Stimulated activated CD4-positive, alpha-beta T cell treated with anti-CD3 and anti-CD28 coated beads, Interleukin-4, amount 100 ng/mL, for 1 hour (primary cell): ENCODE measurements at regions not wholly inside any gene's neighbourhood (a gene's known extent, or its start where the extent isn't known, plus 50 kb on each side); places are given as distances from the start of the nearest gene placed in this dataset.

Experiments used
- DNase-seq: peaks from one replicate; pipeline ENCODE4 v3.0.0-alpha.2; 2020

DNA sequence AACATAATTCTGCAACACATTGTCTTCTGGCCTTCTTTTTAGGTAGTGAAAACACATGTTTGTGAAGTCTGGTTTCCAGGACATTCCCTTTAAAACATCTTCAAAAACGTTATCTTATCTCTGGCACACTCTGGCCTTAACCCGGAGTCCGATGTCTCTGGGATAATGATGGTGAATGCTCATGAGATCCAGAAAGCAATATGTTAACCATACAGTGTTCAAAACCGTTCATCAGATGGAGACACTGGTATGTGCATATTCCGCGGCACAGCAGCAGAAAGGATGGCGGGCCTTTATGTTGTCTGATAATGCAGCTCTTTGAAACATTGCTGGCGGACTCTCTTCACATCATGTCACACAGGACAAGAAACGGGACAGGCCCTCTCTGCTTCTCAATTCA, 605.2 kb downstream of the CCDC171 start:
- DNase-seq, result no peak

DNA sequence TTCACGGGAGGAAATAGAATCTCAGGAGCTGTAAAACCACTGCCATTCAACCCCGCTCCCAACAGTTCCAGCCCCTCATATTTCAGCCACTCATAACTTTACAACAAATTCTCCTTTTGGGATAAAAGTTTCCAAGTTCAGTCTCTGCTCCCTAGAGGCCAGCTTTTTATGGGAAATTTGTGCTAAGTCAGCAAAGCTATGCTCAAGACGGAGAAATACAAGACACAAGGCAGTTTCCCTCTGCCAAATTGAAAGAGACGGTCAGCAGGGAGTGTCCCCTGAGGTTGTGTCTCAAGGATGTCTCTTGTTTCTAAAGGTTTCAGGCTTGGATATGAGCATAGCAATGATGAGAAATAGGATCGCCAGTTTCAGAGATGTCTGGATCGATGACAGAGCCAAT, 608.6 kb downstream of the CCDC171 start:
- DNase-seq, result no peak

DNA sequence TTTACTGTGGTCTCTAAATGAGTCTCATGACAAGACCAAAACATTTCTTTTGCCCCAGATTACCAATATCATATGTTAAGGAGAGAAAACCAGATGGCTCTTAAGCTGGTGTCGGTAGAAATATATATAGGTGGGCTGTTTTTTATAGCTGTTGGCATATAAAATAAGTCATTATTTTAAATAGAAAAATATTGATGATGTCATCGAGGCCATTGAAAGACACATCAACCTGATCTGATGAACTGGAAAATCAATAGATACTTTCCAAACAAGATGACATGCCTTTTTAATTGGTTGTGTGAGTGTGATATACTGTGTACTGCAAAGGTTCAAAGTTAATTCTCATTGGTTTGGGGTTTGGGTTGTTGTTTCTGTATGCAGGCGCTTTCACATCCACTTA, 617.3 kb downstream of the CCDC171 start:
- DNase-seq, result no peak

DNA sequence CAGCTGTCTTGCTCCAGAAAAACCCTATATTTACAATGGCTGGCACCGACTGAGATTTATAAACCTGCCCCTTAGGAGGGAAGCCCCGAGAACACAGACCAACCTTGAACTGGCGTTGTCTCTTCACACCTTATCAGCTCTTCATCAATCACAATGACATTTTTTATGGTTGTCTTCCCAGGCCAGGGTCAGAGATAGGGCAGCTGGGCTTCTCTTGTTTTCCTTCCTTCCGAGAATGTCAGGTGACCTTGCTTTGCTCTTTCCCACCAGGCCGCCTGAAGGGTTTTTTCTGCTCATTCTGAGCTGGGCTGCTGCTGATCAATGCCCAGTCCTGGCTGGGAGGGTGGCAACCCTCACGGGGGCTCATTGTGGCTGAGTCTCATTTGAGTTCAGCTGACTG, 619.1 kb downstream of the CCDC171 start:
- no peak for DNase-seq

DNA sequence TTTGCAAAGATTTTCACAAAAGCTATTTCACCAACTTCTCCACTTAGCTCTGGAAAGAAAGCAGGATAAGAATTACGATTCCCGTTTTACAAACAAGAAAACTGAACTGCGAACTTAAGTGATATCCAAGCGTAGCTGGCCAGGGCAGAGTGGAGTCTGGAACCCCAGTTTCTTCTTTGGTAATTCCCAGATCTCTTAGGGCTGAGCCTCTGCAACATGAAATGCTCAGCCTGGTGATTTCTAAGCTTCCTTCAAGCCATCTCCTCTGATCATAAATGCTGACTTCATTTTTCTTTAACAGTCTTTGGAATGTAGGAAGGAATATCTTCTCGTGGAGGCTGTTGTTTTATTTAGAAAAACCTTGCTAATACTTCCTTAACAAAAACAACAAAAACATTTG, 620.0 kb downstream of the CCDC171 start:
- DNase-seq, result no peak

DNA sequence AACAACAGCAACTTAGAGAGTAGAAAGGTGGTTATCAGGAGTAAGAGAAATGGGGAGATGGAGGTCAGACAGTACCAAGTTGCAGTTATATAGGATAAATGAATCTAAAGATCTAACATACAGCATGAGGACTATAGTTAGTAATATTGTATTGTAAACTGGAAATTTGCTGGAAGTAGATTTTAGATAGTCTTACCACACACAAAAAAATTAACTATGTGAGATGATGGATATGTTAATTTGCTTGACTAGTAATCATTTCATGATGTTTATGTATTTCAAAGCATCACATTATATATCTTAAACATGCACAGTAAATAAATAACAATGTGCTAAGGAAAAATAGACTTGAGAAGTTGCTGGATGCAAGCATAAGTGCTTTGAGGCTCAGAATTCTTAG, 622.1 kb downstream of the CCDC171 start:
- no peak for DNase-seq

DNA sequence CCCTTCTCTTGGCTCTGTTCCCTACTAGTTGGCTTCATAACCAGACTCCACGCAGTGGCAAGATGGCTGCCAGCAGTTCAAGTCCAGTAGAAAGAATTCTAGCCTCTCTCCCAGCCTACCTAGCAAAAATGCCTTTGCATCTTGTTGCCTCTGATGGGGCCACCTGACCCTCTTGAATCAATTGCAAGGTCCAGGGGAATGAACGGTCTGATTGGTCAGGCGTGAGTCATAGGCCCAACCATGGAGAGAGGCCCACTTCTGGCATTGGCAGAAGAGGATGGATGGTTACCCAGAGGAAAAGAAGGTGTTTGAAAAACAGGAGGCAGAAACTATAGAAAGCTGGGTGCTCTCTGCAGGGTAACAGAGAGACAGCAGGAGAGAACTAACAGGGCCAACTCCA, 622.6 kb downstream of the CCDC171 start:
- DNase-seq, result no peak

DNA sequence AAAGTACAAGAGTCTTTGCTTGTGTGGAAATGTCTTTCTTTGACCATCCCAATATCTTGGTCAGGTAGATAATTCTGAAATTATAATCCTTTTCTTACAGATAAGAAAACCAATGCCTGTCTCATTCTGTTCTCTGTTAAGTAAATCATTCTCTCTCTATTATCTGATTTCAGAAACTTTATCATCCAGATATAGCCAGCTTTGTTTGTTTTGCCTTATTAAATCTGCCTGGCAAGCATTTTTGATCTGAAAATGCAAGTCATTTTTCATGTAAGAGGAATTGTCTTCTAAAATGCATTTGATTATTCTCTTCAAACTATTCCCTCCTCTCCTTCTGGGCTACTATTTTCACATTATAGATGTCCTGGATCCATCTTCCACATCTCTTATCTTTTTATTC, 625.5 kb downstream of the CCDC171 start:
- no peak for DNase-seq

DNA sequence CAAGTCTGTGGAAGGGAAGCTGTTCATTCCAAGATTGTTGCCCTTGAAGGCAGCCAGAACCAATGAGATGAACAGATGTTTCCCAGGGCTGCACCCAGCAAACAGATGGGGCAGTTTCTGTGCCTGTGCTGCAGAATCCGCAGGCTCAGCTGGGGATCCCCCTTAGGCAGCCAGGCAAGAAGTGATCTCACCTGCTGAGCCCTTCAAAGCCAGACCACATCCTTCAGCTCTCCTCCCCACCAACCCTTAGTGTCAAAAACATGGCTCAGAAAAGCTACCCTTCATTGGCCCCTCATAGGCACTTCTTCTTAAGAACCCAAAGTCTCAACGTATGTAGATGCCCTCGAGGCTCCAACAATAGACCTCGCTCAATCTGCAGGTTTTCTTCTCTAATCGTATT, 626.7 kb downstream of the CCDC171 start:
- DNase-seq, result no peak

DNA sequence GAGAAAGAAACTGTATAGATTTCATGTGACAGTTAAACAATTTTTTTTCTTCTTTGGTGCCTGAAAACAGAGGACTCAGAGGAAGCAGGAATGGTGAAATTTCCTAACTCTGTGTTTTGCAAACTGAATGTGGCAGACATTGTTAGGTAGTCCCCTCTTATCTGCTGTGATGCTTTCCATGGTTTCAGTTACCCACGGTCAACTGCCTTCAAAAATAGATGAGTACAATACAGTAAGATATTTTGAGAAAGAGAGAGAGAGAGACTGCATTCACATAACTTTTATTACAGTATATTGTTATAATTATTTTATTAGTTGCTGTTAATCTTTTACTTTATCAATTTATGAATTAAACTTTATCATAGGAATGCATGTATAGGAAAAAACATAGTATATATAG, 627.2 kb downstream of the CCDC171 start:
- no peak for DNase-seq

DNA sequence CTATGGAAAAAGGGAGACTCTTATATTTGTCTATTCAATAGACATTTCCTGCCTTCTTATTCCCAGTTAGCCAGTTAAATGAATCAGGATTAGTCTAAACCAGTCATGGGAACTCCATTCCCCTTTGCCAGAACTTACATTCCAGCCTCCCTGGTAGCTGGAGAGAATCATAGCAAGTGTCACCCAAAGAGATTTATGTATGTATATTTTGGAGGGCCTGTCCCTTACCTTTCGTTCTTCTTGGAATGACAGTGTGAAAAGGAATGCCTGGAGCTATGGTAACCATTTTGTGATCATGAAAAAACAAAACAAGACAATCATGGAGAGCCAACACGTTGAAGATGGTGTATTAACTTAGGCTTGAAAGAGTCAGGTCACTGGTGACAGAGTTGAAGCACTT, 627.7 kb downstream of the CCDC171 start:
- DNase-seq, result no peak

DNA sequence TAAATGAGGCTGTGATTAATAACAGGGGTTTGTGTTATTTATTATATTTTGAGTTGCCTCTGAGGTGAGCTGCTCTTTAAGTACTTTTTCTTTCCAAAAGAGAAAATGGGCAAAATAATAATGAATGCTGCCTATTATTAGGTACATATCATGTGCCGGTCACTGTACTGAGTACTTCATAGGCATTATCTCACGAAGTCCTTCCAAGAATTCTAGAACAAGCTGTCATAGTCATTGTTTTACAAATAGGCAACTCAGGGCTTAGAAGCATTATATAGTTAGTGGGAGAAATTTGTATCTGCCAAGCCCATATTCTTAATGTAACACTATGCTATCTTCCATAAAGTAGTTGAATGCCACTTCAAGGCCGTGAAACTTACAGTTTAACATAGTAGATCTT, 628.7 kb downstream of the CCDC171 start:
- DNase-seq, result no peak

DNA sequence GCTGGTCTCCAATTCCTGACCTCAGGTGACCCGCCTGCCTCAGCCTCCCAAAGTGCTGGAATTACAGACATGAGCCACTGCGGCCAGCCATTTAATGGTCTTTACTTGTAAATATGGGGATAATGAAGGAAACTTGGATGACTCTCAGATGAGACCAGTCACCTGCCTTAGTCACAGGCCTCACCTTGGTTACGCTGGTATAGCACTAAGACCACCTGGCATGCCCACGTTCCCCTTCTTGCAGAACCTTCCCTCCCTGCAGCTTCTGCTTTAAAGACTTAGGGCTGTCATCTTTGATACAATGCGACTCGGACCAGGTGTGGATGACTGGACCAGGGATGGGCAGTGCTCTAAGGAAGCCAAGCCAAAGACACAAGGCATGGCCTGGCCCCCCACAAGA, 629.9 kb downstream of the CCDC171 start:
- no peak for DNase-seq

DNA sequence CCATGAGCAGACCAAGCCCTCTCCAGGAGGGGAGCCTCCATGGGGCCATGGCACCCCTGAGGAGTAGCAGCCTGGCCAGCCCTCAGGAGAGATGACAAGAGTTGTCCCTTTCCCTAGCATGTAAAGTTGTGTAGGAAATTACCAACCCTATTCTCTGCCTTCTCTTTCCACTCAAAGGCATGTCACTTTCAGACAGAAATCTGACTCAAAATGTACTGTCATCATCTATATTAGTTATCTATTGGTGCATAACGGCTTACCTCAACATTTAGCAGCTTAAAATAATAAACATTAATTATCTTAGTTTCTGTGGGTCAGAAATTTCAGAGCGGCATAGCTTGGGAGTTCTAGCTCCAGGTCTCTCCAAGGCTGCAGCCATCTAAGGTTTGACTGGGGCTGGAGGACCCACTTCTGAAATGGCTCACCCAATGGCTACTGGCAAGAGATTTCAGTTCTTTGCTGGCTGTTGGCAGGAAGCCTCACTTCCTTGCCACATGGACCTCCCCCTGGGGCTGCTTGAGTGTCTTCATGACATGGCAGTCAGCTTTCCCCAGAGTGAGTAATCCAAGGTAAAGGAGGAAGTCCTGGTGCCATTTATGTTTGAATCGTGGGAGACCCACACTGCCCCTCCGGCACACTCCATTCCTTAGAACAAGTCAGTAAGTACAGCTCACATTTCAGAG, 632.3 kb downstream of the CCDC171 start:
- no peak for DNase-seq

DNA sequence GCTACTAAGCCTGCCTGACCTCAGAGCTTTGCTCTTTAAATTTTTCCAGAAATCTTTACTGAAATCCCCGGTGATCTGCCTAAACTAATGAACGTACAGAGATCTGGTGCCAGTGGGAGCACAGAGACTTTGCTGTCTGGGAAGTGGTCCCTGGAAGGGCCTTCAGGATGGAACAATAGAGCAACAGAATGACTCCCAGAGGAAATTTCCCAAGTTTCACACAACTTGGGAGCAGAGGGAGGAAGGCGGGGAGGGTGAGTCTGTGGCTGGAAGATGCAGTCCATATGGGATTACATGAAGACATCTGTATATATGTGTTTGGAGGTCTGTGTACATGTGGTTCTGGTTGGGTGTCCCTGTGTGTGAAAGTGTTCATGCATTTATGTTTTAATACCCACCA, 638.3 kb downstream of the CCDC171 start:
- DNase-seq, result no peak

DNA sequence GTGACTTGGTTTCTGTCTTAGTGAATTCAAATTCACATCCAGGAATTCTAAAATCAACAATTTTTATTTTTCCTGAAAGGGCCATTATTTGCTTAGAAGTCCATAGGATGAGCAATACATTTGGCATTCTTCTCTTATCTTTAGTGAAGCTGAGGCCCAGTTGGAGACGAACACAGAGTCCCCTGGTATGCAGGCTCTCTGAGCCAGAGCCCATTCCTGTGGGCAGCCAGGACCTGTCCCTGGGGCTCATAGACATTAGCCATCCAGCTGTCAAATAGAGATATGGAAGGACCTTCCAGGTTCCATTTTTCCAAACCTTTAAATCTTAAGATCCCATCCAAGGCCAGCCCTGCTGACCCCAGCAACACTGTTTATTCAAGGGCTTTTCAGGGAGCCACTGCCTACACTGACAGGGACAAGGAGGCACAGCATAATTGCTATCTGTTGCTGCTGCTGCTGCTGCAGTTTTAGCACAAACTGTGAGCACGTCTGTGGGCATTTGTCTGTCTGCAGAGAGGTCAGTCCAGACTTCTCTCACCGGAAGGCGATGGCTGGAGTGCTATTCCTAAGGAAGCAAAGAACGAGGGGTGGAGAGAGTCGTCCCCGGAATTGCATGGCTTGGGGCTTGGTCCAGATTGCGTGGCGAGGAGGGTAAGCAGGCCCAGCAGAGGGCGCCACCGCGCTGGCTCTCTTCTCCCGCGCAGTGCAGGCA, 639.0 kb downstream of the CCDC171 start:
- DNase-seq, result peak; percentile 14

DNA sequence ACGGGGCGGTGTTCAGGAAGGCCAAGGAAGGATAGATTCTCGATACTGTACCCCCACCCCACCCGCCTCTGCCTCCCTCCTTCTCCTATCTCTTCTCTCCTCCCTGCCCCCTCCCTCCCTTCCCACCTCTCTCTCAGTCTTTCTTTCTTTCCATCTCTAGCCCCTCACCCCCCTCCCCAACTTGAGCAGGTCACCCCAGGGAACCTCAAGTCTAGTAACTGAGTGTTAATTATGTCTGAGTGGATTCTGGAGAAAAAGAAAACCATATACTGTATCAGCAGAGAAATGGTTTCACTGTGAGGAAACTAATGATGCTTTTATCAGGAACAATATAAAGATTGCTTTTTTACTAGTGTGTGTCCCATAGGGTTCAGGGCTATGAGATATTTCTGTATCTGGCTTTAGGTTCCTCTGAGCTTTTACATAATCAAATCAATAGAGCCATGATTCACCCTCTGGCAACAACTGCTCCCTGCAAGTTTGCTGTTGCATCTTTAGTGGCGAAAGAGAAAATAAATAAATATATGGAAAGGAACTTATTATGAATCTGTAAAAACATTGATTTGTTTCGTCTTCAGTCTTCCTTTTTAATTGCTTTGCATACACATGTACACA, 639.7 kb downstream of the CCDC171 start:
- no peak for DNase-seq

DNA sequence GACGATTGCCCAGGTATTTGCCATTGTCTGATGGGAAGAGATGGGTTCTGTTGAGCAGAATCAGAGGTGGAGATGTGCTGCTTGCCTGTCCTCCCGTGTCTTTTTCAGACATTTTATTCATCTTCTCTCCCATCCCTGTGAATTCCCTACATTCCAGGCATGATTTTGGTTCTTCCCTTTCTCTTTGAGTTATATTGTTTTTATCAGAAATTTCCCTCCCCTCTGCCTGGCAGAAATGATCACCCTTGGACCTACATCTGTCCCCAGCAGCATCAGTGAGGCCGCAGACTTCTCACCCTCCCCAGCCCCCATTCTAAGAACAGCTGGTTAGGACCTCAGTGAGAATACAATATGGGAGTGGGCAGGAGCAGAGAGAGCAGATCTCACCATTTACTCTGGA, 640.2 kb downstream of the CCDC171 start:
- no peak for DNase-seq

DNA sequence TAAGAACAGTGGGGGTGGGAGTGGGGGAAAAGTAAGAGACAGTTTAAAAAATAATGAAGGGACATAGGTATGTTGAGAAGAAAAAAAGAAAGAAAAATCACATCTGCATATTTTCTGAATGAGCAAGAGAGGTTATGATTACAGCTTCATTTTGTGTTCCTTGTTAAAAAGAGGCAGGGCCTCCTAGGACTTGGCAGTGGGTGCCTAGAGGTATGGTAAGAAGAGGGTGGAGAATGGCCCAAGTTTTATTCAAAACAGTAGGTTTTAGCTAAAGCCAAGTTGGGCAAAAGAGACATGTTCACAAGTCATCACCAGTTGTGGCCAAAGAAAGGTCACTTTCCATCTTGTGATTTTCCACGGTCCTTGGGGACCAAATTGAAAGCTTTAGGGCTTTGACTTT, 643.4 kb downstream of the CCDC171 start:
- no peak for DNase-seq

DNA sequence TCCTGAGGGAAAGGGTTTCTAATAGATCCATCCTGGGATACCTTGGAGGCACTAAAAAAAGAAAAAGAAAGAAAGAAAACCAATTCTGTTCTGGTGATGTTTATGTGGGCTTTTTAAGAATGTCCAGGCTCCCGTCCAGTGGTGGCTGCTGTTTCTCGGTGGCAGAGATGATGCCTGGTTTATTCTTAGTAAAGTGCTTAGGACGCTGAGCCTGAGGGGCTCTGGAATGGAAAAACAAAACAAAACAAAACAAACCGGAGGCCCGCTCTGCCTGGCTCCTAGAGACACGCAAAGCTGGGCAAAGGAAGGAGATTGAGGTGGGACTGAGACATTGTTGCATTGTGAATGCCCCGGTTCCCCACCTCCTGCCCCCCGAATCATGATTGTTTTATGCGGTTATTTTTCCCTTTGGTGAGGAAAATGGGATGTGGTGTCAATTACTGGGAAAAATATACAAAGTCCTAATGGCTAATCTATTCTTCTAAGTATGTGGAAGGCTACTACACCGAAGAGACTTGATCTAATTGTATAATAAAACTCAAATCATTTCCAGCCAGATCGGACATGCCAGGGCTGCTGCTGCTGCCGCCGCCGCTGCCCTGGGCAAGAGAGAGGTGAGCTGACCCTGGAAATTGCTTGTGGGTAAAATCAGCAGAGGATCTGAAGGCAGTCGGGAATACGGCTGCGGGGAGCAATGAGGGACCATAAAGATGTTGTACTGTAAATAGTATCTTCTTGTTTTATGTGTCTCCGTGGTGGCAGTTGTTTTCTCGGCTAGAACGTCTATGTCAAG, 644.9 kb downstream of the CCDC171 start:
- no peak for DNase-seq

DNA sequence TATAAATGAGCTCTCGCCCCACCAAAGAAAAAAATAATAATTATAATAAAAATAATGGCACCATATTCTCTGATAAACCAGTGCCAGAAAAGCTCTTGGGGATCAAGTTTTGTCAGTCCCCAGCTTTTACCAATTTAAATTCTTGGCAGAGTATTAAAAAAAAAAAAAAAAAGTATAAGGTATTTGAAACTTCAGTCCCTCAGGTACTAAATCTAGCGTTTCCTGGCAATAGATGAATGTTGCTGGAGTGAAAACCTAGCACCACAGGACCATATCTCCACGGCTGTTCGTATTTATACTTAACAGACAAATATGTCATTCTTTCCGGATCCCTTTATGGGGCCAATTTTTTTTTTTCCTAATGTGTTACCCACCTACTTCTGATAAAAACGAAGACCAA, 646.2 kb downstream of the CCDC171 start:
- DNase-seq, result no peak

DNA sequence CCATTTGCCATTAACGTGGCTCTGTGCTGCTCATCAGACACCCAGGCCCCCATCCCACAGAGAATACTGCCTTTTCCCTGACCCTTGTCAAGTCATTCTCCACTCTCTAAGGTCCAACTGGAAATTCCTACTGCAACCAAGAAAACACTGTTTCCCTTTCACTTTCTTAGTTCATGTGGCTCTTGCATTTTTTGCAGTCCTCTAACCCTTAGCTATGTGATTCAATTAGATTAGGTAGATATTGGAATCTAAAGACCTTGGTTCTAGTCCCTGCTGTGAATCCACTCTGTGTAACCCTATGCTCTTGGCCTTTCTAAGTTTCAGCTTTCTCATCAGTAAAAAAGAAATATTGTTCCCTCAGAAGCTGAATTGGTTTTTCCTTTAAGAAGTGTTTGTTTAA, 649.4 kb downstream of the CCDC171 start:
- DNase-seq, result no peak

DNA sequence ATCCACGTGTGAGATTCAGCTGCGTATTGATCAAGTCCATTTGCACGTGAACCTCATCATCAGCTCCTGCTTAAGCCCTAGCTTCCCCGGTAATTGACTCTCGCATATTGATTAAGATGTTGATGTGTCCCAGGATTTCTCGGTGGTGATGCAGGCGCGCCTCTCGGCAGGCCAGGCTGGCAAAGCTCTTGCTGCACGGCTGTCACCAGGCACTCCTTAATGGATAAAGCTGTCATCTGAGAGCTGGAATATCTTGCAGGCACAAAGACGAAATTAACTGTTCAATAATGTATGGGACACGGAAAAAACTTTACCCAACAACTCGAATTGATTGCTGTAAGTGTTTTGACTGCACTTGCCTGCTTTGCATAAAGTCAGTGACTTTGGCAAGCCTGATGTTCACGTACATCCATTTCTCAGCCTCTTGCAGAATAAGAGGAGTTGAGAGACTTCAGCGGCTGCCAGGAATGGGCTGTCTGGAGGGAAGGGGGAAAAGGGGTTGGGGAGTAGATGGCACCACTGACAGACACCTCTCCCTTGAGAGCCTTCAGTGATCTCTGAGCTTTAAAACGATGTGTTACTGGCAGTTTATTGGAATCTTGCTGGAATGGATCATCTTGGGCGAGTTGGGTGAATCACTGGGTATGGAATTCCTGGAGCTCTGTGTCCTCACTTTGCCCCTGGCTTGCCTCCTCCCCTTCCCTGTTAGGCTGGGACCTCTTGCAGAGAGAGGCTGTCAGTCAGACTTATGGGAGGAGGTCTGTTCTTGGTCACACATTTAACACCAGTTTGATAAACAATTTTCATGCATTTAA, 650.3 kb downstream of the CCDC171 start:
- DNase-seq, result no peak
